IgD-negative memory B cell (primary cell): ENCODE measurements at regions not wholly inside any gene's neighbourhood (a gene's known extent, or its start where the extent isn't known, plus 50 kb on each side); places are given as distances from the start of the nearest gene placed in this dataset.
"Not testable (repeated sequence)": the region's sequence is repeated elsewhere in the genome, so short reads cannot be mapped to it uniquely, and the experiment has no call there.

Source experiments
- H3K27ac Mint-ChIP-seq, 3 donors: one replicate each; pipeline ENCODE4 v1.8.0; 2020 to 2022; ENCODE audit warnings: mild to moderate bottlenecking in 3 of 3, mixed read lengths in 3 of 3, moderate library complexity in 1 of 3
- H3K27me3 Mint-ChIP-seq: one replicate; pipeline ENCODE4 v1.8.0; 2021; ENCODE audit warnings: mixed read lengths
- H3K36me3 Mint-ChIP-seq: one replicate; pipeline ENCODE4 v1.8.0; 2020; ENCODE audit warnings: mild to moderate bottlenecking, mixed read lengths
- H3K4me1 Mint-ChIP-seq, 3 donors: one replicate each; pipeline ENCODE4 v1.8.0; 2020 to 2022; ENCODE audit warnings: mixed read lengths in 3 of 3, mild to moderate bottlenecking in 1 of 3
- H3K4me3 Mint-ChIP-seq, 4 donors: one replicate each; pipeline ENCODE4 v1.8.0; 2020 to 2022; ENCODE audit warnings: mild to moderate bottlenecking in 4 of 4, mixed read lengths in 4 of 4, moderate library complexity in 3 of 4
- H3K9me3 Mint-ChIP-seq, 3 donors: one replicate each; pipeline ENCODE4 v1.8.0; 2020 to 2021; ENCODE audit warnings: mixed read lengths in 3 of 3, mild to moderate bottlenecking in 1 of 3

DNA sequence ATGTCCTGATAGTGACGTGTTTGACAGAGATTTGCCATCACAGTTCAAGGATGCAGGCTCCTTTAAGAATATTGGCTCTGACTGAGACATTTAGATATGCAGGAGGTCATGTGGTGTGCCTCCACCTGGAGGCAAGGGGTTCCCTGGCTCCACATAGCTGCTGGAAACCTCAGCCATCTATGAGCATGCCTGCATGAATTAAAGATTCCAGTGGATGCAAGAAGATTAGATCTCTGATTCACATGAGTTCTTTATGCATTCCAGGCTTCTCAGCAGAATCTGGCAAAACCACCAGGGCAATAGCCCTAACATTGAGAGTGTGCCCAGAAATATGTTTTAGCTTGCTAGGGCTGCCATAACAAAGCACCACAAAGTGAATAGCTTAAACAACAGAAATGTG lies 298.5 kb upstream of the AADAT start:
- no peak overlapping the region for H3K4me3 Mint-ChIP-seq
- no peak overlapping the region for H3K27ac Mint-ChIP-seq
- no peaks in the 10 kb centered on the region for H3K36me3 Mint-ChIP-seq
- peaks cover 4 to 8% (median 6%) of the 10 kb centered on the region in 3 donors for H3K9me3 Mint-ChIP-seq
- no peaks in the 10 kb centered on the region for H3K27me3 Mint-ChIP-seq
- H3K4me1 Mint-ChIP-seq: no peaks in the 10 kb centered on the region

DNA sequence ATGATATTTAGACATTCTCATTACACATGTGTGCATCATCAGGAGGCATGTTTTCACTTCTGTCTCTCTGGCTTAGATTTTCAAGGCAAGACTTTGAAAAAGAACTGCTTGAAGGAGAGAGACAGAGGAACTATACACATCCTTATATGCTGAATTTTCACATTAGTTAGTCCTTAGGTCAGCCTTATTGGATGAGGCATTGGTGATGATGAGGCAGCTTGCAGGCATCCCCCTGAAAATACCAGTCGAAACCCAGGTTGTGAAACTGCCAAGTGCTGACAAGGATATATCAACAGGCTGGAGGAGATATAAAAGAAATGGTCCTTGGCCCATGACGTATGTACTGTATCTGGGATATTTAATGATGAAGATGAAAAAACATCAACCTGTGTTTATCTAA lies 297.2 kb upstream of the AADAT start:
- Mint-ChIP-seq H3K27me3 (no peaks in the 10 kb centered on the region), H3K4me3 (no peak overlapping the region)

DNA sequence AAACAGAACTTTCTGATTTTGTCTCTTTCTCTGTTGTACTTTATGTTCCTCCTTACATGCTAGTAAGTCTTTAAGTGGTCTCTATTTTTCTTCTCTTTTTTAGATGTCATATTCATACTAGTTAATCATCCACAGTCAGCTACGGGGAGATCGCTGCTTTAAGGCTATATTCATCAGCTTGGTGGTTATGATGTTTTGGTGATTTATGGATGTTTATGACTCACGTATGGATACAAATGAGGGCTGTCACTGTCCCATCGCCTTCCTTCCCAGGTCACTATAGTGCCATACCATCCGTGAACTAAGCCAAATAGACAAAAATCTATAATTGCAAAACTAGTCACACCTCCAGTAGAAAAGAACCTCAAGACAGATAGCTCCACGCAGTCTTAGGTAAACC lies 296.8 kb upstream of the AADAT start:
- H3K27ac Mint-ChIP-seq: no peak overlapping the region
- no peak overlapping the region for H3K4me3 Mint-ChIP-seq
- H3K27me3 Mint-ChIP-seq: no peaks in the 10 kb centered on the region

More for the DNA sequence above, 297.2 kb upstream of the AADAT start:
- no peak overlapping the region for H3K27ac Mint-ChIP-seq
- no peaks in the 10 kb centered on the region for H3K36me3 Mint-ChIP-seq
- no peaks in the 10 kb centered on the region for H3K4me1 Mint-ChIP-seq
- H3K9me3 Mint-ChIP-seq: peaks cover 4 to 10% (median 9%) of the 10 kb centered on the region in 3 donors

DNA sequence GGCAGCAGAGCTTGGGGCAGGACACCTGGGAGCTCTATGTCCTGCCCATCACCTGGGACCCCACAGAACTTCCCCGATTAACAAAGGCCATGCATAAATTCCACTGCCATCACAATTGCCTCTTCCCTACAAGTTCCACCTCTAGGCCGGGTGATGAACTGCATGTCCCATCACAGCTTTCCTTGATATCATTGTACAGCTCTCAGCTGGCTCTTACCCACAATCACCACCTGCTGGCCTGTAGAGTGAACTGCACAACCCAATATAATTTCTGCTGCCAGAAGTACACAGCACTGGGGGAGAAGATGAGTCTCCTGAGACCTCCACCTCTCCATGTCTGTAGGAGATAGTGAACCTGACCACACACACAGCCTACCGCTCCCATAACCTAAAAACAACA lies 285.0 kb upstream of the AADAT start:
- Mint-ChIP-seq H3K4me1 (no peaks in the 10 kb centered on the region), H3K4me3 (no peak overlapping the region), H3K36me3 (no peaks in the 10 kb centered on the region), H3K27ac (no peak overlapping the region), H3K9me3 (peaks cover 0 to 18% (median 11%) of the 10 kb centered on the region in 3 donors), H3K27me3 (no peaks in the 10 kb centered on the region)

More for the DNA sequence above, 296.8 kb upstream of the AADAT start:
- H3K9me3 Mint-ChIP-seq: peaks cover 4 to 14% (median 12%) of the 10 kb centered on the region in 3 donors
- H3K4me1 Mint-ChIP-seq: no peaks in the 10 kb centered on the region
- no peaks in the 10 kb centered on the region for H3K36me3 Mint-ChIP-seq

DNA sequence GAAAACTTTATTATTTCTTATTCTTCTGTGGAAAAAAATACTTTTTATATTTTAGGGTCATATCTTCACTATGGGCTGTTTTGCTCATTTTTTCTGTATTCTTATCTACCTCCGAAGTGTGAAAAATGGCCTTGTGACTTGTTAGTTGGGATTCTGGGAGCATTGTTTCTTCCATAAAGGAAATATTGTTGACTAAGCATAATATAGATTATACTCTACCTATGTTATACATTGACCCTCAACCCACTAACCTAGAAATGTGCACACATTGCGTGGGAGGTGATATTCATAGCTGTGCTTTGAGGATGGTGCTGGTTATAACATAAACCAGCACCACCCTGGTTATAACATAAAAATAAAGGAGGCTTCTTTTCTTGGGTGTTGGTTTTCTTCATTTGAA lies 259.2 kb upstream of the AADAT start:
- H3K4me1 Mint-ChIP-seq: no peaks in the 10 kb centered on the region
- no peaks in the 10 kb centered on the region for H3K9me3 Mint-ChIP-seq
- H3K27ac Mint-ChIP-seq: no peak overlapping the region
- no peak overlapping the region for H3K4me3 Mint-ChIP-seq
- no peaks in the 10 kb centered on the region for H3K27me3 Mint-ChIP-seq
- no peaks in the 10 kb centered on the region for H3K36me3 Mint-ChIP-seq

DNA sequence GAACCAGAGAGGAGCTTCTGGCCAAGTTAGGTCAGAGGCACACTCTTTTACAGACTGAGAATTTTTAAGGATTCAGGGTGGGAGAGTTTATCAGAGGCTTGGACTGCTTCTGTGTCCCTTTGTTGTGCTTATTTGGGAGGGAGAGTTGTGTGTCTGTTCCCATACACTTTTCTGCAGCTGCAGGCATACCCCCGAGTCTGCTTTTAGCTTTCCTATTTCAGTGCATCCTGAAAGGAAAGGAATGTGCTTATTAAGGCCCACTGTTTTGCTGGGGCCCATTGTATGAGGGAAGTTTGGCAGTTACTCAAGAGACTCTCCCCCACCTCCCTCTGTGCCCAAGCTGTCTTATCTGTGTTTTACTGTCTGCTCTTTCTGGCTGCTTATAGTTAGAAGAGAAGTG lies 257.4 kb upstream of the AADAT start:
- H3K9me3 Mint-ChIP-seq, H3K36me3 Mint-ChIP-seq, H3K4me1 Mint-ChIP-seq, H3K27ac Mint-ChIP-seq, H3K27me3 Mint-ChIP-seq, H3K4me3 Mint-ChIP-seq: not testable (repeated sequence)

DNA sequence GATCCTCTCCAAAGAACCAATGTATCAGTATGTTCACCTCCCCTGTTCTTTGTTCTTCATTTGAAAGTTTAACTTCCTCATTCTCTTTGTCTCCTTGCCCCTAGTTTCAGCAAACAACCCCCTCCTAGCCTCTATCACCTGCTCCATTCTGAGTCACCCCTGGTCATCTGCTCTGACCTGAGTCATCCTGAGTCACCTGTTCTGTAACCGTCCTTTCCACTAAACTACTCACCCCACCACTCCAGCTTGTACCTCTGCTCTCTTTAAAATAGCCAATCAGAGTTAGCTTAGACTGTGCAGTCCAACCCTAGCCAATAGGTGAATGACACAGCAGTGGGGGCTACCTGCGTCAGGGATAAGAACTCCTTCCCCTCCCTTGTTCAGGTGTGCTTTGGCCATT lies 249.8 kb upstream of the AADAT start:
- no peaks in the 10 kb centered on the region for H3K27me3 Mint-ChIP-seq
- peaks cover 0 to 2% (median 0%) of the 10 kb centered on the region in 3 donors for H3K4me1 Mint-ChIP-seq
- no peak overlapping the region for H3K4me3 Mint-ChIP-seq
- H3K36me3 Mint-ChIP-seq: peaks cover 2% of the 10 kb centered on the region
- no peak overlapping the region for H3K27ac Mint-ChIP-seq
- H3K9me3 Mint-ChIP-seq: peaks cover 4 to 15% (median 6%) of the 10 kb centered on the region in 3 donors

DNA sequence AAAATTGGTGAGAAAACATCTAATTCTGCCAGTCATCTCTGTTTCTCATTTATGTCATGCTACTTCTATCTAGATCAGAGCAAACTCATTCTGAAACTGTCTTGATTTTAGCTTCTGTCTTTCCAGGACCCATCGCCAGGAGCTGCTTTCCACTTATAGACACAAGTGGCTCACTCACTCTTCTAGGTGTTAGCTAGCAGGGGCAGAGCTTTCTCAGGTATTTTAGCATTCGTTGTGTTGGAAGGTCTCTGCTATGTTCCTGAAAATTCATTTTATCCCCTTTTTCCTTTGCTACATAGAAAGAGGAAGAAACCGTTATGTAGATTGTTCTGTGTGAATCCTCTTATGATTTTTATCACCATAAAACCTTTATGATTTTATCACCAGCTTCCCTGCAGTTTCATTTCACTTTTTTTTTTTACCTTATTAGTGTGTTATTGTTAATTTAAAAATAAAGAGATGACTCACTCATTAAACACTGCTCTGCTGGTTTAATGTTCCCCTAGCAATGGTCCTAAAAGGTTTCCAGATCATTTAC lies 246.6 kb upstream of the AADAT start:
- Mint-ChIP-seq H3K36me3 (no peaks in the 10 kb centered on the region), H3K27me3 (no peaks in the 10 kb centered on the region), H3K27ac (no peak overlapping the region), H3K4me1 (peaks cover 0 to 2% (median 0%) of the 10 kb centered on the region in 3 donors), H3K9me3 (peaks cover 4 to 18% (median 6%) of the 10 kb centered on the region in 3 donors), H3K4me3 (no peak overlapping the region)

DNA sequence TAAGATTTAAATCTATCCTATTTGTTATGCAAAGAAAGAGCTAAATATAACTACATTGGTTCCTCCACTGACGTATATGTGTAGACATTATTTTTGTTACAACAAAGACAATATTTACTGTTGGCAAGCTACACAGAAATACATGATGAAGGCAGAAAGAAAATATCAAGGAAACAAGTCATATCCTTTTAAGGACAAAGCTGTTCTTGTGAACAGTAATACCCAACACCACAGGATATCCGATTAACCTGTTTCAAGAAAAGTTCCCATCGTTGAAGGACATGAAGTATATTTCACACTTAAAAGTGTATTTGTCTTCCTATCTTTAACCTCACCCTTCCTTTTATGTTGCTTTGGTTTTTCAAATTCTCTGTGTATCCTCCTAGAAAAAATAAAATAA lies 235.8 kb upstream of the AADAT start:
- H3K4me3 Mint-ChIP-seq: no peak overlapping the region
- no peak overlapping the region for H3K27ac Mint-ChIP-seq
- no peaks in the 10 kb centered on the region for H3K27me3 Mint-ChIP-seq

DNA sequence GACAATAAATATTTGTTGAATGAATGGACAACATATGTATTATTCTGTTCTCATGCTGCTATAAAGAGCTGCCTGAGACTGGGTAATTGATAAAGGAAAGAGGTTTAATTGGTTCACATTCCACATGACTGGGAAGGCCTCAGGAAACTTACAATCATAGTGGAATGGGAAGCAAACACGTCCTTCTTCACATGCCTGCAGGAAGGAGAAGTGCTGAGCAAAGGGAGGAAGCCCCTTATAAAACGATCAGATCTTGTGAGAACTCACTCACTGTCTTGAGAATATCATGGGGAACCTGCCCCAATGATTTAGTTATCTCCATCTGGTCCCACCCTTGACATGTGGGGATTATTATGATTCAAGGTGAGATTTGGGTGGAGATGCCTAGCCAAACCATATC lies 233.9 kb upstream of the AADAT start:
- Mint-ChIP-seq H3K9me3 (peaks cover 5 to 14% (median 8%) of the 10 kb centered on the region in 3 donors), H3K27ac (no peak overlapping the region), H3K4me1 (no peaks in the 10 kb centered on the region), H3K36me3 (no peaks in the 10 kb centered on the region), H3K27me3 (no peaks in the 10 kb centered on the region), H3K4me3 (no peak overlapping the region)

More for the DNA sequence above, 235.8 kb upstream of the AADAT start:
- Mint-ChIP-seq H3K9me3 (peaks cover 5 to 19% (median 8%) of the 10 kb centered on the region in 3 donors), H3K4me1 (no peaks in the 10 kb centered on the region), H3K36me3 (no peaks in the 10 kb centered on the region)

DNA sequence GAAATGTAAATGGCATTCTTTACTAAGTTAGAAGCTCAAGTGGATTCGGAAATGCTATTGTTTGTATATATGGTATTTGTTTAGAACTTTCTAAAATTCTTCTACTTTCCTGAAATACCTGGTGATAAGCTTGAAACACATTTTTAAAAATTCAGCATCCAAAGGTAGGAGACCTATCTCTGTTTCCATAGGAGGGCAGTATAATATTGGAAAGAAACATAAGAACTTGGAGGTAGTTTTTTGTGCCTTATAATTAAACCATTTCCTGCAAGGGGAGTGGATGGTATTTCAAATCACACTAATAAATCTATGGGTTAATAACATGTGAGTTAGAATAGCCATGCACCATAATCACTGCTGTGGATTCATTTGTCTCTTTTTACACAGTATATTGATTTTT lies 217.4 kb upstream of the AADAT start:
- Mint-ChIP-seq H3K36me3 (no peaks in the 10 kb centered on the region), H3K27me3 (no peaks in the 10 kb centered on the region), H3K4me3 (no peak overlapping the region), H3K4me1 (no peaks in the 10 kb centered on the region), H3K9me3 (peaks cover 0 to 2% (median 0%) of the 10 kb centered on the region in 3 donors), H3K27ac (no peak overlapping the region)

DNA sequence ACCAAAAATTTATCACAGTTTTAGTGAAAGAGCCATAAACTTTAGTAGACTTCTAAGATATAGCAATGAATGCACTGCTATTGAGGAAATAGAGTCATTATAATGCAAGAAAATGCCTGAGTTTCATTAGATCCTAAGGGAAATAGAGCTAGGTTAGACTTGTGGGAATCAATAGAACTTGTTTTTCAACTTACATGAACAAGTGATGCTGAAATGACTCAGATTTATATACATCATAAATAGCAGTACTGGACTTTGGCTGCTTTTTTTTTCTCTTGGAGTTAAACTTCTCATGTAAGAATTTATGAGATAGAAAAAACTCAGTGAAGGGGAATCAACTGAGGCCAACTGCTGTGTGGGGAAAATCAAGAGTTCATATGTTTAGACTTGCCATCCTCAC lies 216.5 kb upstream of the AADAT start:
- no peaks in the 10 kb centered on the region for H3K9me3 Mint-ChIP-seq
- no peaks in the 10 kb centered on the region for H3K36me3 Mint-ChIP-seq
- H3K4me1 Mint-ChIP-seq: no peaks in the 10 kb centered on the region
- H3K27me3 Mint-ChIP-seq: no peaks in the 10 kb centered on the region
- H3K27ac Mint-ChIP-seq: no peak overlapping the region
- no peak overlapping the region for H3K4me3 Mint-ChIP-seq

DNA sequence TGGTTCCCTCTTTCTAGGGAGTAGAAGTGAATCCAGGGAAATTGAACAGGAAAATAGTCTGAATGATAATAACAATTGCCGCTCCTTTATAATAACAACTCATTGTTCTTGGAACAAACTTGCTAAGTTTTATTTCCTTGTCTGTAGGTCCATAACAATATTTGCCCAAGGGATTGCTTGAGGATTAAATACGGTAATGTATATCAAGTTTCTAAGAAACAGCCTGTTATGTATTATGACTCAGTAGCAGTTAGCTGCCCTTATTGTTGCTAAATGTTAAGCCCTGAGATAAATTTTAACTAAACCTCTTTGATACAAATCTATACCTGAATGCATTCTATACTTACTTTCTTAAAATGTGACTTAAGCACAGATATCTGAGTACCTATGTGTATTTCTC lies 215.9 kb upstream of the AADAT start:
- H3K4me3 Mint-ChIP-seq: no peak overlapping the region
- H3K9me3 Mint-ChIP-seq: peaks cover 0 to 4% (median 0%) of the 10 kb centered on the region in 3 donors
- H3K27me3 Mint-ChIP-seq: no peaks in the 10 kb centered on the region
- no peaks in the 10 kb centered on the region for H3K4me1 Mint-ChIP-seq
- H3K36me3 Mint-ChIP-seq: no peaks in the 10 kb centered on the region
- H3K27ac Mint-ChIP-seq: no peak overlapping the region

DNA sequence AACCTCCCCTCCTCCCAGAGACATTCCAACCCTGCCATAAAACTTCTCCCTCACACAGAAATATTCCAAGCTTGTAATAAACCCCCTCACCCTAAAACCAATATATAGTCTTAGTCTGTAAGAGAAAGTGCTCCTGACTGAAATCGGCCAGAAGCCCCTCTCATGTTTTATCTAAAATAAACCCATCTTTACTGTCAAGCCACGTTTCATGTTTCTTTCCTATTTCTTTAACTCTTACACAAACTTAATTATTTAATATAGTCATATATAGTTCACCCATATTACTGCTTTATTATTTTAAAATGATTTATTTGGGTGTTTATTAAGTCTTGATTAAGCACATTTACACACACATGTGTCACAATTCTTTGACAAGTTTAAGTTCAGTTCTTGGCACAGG lies 191.3 kb upstream of the AADAT start:
- Mint-ChIP-seq H3K4me3 (no peak overlapping the region), H3K9me3 (peaks cover 0 to 5% (median 3%) of the 10 kb centered on the region in 3 donors), H3K4me1 (no peaks in the 10 kb centered on the region), H3K36me3 (no peaks in the 10 kb centered on the region), H3K27me3 (peaks cover 1% of the 10 kb centered on the region), H3K27ac (no peak overlapping the region)

DNA sequence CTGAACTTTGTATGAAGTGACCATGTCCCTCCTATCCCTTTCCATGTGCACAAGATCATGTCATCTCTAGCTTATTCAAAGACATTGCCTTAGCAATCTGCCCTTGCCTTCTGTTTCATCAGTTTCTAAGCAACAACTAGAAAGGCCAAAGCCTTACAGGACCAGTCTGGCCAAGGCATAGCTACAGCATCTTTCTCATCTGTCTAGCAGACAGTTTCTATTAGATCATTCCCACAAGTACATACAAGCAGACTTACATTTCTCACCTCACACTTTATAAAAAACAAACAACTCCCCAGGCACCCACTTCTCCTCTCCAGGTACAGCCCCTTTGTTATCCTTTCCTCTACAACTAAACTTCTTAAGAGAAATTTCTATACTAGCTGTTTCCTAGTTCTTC lies 188.7 kb upstream of the AADAT start:
- peaks cover 0 to 5% (median 3%) of the 10 kb centered on the region in 3 donors for H3K9me3 Mint-ChIP-seq
- H3K36me3 Mint-ChIP-seq: no peaks in the 10 kb centered on the region
- H3K4me1 Mint-ChIP-seq: no peaks in the 10 kb centered on the region
- H3K27ac Mint-ChIP-seq: no peak overlapping the region
- H3K27me3 Mint-ChIP-seq: no peaks in the 10 kb centered on the region
- no peak overlapping the region for H3K4me3 Mint-ChIP-seq

DNA sequence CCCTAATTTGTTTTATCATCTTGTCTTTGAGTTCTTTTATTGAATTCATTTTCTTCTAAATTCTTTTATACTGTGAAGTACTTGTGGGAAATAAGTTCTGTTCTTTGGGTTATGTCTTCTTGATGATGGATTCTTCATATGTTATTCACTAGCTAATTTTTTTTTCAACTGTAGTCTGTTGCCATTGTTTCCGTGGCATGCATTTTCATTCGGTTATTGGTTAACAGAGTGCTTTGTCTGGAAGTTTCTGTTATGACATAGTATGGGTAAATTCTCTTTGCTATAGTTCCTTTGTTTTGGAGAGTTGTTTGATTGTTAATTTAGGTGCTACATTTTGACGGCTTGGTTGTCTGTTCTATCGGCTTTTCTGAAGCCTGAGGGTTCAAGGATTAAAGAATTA lies 184.9 kb upstream of the AADAT start:
- no peak overlapping the region for H3K4me3 Mint-ChIP-seq
- peaks cover under 1% of the 10 kb centered on the region for H3K36me3 Mint-ChIP-seq
- peaks cover 2% of the 10 kb centered on the region for H3K27me3 Mint-ChIP-seq
- H3K4me1 Mint-ChIP-seq: no peaks in the 10 kb centered on the region
- H3K27ac Mint-ChIP-seq: no peak overlapping the region
- peaks cover 0 to 3% (median 0%) of the 10 kb centered on the region in 3 donors for H3K9me3 Mint-ChIP-seq
